ENCODE measurements at regions not wholly inside any gene's neighbourhood (a gene's known extent, or its start where the extent isn't known, plus 50 kb on each side); places are given as distances from the start of the nearest gene placed in this dataset.

- Histone ChIP-seq H2BK12ac (ENCODE audit: insufficient read length, low read depth, low read length) (no peak overlapping the region), H2BK5ac (ENCODE audit: insufficient read length, low read length) (no peak overlapping the region), H3K9ac (ENCODE audit: extremely low read depth, insufficient read length, low read length) (no peak overlapping the region), H3K27ac (ENCODE audit: insufficient read length, low read depth, low read length) (no peak overlapping the region), H4K91ac (ENCODE audit: insufficient read length, low read depth, low read length) (no peak overlapping the region), H3K23ac (ENCODE audit: insufficient read length, low read depth, low read length) (no peak overlapping the region), H4K20me1 (ENCODE audit: control insufficient read depth, insufficient read depth, insufficient read length) (no peaks in the 10 kb centered on the region), H3K4me2 (ENCODE audit: insufficient read depth, insufficient read length, low read length) (no peak overlapping the region), H3K23me2 (ENCODE audit: insufficient read length, low read depth, low read length, poor library complexity, severe bottlenecking) (no peaks in the 10 kb centered on the region), H2BK15ac (ENCODE audit: low read depth, low read length) (no peak overlapping the region), H3K79me1 (ENCODE audit: insufficient read depth, low read depth, low read length, poor library complexity, severe bottlenecking) (no peaks in the 10 kb centered on the region), H3K27me3 (ENCODE audit: insufficient read depth, low read length) (no peaks in the 10 kb centered on the region), H4K8ac (replicated peaks; ENCODE audit: insufficient read length, low read depth, low read length) (no peak overlapping the region), H3K9me3 (ENCODE audit: control insufficient read depth, low read depth, low read length) (no peaks in the 10 kb centered on the region), H3K4ac (ENCODE audit: low read depth, low read length) (no peak overlapping the region), H4K5ac (ENCODE audit: insufficient read length, low read depth, low read length) (no peak overlapping the region), H2BK120ac (ENCODE audit: low read depth, low read length, poor library complexity, severe bottlenecking) (no peak overlapping the region), H2AK5ac (ENCODE audit: insufficient read length, low read length) (no peak overlapping the region), H3T11ph (ENCODE audit: low read length) (no peak overlapping the region), H3K18ac (ENCODE audit: insufficient read length, low read depth, low read length) (no peak overlapping the region), H3K79me2 (ENCODE audit: insufficient read depth, low read length) (no peaks in the 10 kb centered on the region), H3K14ac (ENCODE audit: insufficient read depth, low read length) (no peak overlapping the region), H2BK20ac (ENCODE audit: low read depth, low read length, poor library complexity, severe bottlenecking) (no peak overlapping the region), H2AFZ (ENCODE audit: low read length) (no peak overlapping the region), H3K56ac (ENCODE audit: insufficient read length, low read depth, low read length) (no peak overlapping the region), H3K4me1 (ENCODE audit: insufficient read depth, low read length) (no peaks in the 10 kb centered on the region; the same call in 1 of the 2 replicates)
- WGBS (ENCODE audit: extremely low coverage, insufficient read length, low lambda C conversion rate), result no CpG with 5 or more reads among the region's 3 CpGs
- no peaks in the 10 kb centered on the region; a peak in 3 of 7 replicates for H3K36me3 Mint-ChIP-seq (ENCODE audit: insufficient read depth in 1 of 3, low read depth in 3 of 3)
- H3K27me3 Mint-ChIP-seq (ENCODE audit: low read depth), result no peaks in the 10 kb centered on the region
- H3K4me1 Mint-ChIP-seq, result peaks cover 23 to 29% of the 10 kb centered on the region in 2 experiments
- peaks cover 0 to 4% of the 10 kb centered on the region in 2 experiments; a peak in 1 of 5 replicates for H3K9me3 Mint-ChIP-seq
- peak overlapping the region in 1 of 3 experiments; percentile 13; a peak in 2 of 7 replicates for H3K27ac Mint-ChIP-seq
- TF ChIP-seq, protein P1, sequence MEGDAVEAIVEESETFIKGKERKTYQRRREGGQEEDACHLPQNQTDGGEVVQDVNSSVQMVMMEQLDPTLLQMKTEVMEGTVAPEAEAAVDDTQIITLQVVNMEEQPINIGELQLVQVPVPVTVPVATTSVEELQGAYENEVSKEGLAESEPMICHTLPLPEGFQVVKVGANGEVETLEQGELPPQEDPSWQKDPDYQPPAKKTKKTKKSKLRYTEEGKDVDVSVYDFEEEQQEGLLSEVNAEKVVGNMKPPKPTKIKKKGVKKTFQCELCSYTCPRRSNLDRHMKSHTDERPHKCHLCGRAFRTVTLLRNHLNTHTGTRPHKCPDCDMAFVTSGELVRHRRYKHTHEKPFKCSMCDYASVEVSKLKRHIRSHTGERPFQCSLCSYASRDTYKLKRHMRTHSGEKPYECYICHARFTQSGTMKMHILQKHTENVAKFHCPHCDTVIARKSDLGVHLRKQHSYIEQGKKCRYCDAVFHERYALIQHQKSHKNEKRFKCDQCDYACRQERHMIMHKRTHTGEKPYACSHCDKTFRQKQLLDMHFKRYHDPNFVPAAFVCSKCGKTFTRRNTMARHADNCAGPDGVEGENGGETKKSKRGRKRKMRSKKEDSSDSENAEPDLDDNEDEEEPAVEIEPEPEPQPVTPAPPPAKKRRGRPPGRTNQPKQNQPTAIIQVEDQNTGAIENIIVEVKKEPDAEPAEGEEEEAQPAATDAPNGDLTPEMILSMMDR (conservative IDR thresholded peaks at IDR 0.05), result no peak
- no peak for DNase-seq
- no peak overlapping the region for H3K4me3 Mint-ChIP-seq
Observed at GRCh38 chr2:103383541-103383940, 621.7 kb downstream of the TMEM182 start.
